D341Med (cell line): ENCODE measurements at regions not wholly inside any gene's neighbourhood (a gene's known extent, or its start where the extent isn't known, plus 50 kb on each side); places are given as distances from the start of the nearest gene placed in this dataset.
"Not testable (repeated sequence)": the region's sequence is repeated elsewhere in the genome, so short reads cannot be mapped to it uniquely, and the experiment has no call there.

Experiments used
- DNase-seq: peaks from one replicate; pipeline ENCODE4 v3.0.0; 2012; ENCODE audit warnings: low spot score

DNA sequence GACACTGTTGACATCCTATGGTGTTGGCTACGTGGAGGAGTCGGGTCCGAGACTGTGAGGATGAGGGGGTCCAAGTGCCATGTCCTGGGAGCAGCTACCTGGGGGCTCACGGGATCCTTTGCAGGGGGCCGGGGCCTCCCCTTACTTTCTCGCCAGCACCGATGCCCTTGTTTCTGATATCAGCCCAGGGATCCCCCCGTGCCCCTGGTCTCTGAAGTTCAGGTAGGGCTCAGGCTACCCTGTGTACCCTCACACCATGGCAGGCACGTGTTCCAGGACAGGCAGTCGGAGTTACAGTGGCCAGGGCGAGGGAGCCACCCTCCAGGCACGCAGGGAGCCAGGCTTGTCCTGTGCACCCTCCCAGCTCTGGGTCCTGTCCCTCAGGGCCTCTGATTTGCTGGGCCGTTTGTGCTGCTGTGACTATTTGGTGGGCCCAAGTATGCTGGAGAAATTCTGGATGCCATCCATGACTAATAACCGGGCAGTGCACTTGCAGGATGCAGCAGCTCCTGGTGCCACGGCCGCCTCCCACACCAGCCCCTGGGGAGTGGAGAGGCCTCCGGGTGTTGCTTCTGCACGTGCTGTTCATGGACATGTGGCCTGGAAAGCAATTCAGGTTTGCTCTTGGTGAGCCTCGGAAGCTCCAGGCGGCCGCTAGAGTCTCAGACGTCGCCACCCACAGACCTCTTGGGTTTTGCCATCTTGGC, 93.1 kb upstream of the SFSWAP start:
- DNase-seq = no peak

DNA sequence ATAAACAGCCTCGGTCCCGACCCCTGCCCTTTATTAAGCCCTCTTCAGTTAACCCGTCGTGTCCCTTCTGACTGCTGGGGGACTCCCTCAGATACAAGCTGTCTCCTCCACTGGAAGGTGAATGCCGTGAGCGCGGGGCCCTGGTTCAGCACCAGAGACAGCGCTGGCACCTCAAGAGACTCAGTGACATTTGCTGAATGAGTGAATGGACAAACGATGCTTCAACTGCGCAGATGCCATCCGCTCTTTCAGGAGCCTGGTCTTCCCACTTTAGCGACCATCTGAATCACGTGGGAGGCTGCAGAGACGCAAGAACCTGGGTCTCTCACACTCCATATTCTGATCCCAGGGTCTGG, 92.6 kb upstream of the SFSWAP start:
- no peak for DNase-seq

DNA sequence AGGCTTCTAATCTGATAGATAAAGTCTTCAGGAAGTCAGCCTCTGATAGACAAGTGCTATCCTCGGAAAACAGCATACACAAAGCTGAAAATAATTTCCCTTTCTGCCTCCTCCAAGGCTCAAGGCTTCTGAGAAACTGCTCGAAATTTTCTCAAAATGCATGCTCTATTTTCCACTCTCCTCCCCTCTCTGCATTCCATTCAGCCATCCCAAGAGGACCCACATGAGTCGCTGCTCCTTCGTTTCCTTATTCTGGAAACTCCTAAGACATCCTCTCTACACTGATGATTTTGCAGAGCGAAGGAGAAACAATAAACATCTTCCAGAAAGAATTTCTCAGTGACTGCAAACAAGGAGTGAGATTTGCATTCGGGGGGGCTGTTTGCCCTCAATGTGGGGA, 92.2 kb upstream of the SFSWAP start:
- no peak for DNase-seq

DNA sequence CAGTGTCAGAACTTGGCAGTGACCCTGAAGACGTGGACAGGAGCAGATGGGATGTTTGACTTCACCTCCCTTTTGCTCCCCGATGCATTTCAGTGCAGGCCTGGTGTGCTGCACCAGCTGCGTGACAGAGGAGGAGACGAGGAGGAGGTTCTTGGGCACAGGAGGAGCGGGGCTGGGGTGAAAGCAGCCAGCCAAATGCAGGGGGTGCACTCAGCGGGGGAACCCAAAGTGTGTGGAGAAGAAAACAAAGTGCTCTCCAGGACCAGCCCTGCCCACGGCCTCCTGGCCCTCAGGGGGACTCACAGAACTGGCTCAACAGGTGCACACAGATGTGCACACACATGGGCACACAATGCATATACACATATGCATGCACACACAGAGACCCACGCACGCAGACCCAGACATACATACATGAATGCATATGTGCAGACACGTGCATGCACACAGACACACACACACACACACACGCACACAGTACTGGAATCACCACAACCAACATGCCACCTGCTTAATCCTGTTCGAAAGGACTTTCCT, 91.7 kb upstream of the SFSWAP start:
- no peak for DNase-seq

DNA sequence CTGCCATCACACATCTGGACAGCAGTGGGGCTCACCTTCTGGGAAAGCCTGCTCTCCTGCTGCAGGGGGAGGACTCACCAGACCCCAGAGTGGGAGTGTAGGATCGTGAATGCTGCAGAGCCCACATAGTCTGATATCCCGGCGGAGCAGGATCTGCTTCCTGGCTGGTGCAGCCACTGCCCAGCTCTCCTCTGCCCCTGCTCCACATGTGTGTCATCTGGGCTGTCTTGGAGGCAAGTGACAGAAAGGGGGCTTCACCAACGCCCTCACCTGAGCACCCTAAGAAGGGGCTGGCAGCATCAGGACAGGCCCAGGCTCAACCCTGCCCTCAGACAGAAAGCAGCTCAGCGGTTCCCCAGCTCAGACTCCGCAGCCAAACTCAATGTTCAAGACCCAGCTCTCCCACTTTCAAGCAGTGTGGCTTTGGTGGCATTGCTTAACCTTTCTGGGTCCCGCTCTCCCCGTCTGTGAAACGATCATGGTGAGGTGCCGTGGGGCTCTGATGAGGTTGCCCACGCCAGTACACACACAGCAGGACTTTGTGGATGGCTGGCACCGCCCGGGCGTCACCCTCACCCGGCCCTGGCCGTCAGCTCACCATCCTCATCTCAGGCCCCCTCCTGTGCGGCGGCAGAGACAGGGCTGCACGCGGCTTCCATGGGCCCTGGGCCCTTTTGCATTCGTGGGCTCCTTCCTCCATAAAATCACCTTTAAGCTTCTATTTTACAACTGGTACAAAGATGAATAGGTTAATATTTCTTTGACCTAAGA, 91.0 kb upstream of the SFSWAP start:
- DNase-seq = no peak

DNA sequence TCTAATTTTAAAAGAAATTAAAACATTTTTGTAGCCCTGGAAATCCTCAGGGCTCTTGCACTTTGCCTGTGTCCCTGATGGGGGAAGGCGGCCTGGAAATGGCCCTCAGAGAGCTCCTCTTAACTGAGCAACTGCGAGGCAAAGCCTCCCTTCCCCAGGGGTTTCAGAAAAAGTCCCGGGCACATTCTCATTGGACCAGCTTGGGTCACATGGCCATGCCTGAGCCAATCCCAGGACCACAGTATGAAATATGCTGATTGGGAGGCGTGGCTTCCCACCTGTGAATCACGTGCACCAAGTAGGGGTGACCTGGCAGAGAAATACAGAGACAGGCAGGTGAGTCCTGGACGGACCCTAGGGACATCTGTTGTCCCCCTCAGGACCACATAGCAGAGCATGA, 90.4 kb upstream of the SFSWAP start:
- no peak for DNase-seq

DNA sequence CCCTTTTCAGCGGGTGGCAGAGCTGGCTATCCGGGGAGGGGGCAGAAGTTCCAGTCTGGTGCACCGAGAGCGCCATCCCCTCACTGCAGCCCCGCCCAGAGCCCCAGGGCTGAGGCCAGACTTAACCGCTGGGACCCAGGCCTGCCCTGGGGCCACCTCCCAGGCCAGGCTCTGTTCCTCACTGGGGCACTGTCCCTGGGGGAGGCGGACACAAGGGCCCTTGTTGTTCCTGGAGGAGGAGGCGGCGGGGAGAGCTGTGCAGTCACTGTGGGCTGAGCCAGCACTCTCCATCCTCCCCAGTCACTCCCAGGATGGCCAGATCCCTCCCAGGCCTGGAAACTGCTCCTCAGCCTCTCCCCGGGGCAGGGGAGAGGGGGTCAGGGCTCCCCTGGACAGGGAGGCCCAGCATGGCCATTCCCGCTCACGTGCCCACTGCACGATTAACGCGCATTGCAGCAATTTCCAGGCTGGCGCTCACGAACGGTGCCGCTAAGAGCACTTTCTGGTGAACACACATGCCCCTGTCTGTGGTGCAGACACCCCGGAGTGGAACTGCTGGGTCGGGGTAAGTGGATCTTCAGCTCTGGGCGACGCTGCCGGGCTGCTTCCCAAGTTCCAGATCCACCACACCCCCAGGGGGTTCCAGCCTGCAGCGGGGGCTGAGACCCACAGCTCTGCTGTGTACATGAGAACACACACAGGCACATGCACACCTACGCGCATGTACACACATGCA, 89.8 kb upstream of the SFSWAP start:
- DNase-seq = no peak

DNA sequence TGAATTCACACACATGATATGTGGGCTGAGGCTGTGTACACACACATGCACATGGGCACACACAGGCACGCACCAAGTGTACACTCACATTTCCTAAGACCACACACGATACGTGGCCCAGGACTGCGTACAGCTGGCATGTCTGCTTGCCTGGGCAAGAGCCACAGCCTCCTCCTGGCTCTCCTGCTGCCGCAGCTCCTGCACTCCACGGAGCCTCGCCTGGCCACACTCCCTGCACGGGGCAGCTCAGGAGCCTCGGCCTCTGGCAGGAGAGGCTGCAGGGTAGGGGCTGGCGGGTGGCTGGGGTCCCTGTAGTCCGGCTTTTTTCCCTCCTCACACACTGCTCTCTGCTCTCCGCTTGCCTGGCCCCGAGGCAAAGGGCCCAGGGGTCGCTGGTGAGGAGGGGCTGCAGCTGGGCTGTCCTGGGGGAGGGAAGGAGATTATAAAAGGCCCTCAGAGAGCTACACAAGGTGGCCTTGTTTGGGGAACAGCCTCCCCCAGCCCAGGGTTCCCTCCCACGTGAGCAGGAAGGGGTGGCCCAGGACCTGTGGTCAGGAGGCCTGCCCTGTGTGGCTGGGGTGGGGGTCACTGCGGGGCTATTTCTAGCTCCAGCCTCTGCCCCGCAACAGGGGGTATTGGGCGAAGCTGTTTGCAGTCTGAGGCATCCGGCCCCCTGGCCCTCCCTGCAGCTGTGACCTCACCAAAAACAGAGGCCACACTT, 89.0 kb upstream of the SFSWAP start:
- no peak for DNase-seq

DNA sequence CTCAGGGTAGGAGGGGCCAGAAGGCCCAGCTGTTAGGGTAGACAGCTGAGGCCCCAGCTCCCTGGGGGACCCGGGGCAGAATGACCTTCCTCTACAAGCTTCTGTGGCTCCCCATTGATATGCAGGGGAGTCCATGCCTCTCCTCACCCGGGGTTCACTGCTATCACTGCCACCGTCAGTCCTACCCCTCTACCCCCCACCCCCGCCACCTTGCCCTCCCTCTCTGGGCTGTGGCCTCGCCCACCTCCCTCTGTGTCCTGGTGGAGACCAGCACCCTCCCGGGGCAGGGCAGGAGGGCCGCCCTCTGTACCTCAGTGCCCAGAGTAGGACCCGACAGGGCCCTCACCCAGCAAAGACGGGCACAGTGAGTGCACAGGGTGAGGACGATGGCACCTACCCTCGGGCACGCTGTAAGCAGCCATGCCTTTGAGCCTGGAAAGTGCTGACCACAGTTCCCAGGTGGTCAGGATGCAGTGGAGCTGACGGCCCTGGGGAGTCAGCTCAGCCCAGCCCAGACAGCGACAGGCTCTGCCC, 88.4 kb upstream of the SFSWAP start:
- DNase-seq = no peak

DNA sequence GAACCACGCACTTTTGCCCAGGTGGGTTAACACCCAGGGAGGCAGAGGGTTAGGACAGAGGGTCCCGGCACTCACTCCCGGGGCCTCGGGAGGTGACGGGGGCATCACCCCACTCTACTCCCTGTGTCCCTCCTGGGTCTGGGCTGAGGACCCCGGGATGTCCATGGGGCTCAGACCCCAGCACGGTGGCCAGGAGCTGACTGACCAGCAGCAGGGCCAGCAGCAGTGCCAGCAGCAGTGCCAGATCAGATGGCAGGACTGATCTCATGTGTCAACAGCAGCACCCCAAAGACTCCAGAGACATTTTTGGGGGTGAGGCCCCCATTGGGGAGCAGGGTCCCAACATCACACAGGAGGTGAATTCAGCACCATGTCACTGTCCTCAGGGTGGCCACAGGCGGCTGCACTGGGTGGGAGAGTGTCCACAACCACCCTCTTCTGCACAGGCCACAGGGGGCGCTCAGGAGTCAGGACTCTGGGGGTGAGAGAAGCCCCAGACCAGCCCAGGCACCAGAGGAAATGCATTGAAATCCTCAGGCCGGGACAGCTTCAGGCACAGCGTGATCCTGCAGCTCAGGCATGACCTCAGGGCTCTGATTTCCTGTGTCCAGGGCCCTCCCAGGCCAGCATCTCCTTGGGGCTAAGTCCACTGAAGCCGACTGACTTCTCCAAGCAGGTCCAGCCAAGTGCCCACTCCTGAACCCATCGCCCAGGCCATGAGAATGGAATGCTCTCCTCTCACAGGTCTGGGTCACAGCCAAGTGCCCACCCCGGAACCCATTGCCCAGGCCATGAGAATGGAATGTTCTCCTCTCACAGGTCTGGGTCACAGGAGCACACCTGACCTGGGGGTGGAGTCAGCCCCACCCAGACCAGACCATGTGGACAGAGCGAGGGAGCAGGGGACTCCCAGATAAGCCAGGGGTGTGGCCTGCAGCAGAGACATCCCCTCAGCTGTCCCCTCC, 87.2 kb upstream of the SFSWAP start:
- peak; percentile 15 for DNase-seq

DNA sequence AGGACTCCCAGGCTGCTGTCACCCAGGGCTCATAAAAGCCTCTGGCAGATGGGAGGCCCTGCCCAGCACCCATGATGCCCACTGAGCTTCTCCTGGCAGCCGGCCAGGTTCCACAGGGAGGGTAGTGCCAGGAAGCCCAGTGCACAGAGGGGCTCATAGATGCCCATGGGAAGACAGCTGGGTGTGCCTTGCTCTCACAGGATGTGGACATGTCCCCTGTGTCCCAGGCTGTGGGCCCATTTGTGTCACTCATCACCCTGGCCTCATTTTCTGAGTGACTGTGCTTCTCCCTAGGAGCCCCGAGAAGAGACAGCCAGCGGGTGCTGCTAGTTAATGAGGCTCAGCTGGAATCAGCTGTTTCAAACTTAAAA, 86.5 kb upstream of the SFSWAP start:
- not testable (repeated sequence) for DNase-seq

DNA sequence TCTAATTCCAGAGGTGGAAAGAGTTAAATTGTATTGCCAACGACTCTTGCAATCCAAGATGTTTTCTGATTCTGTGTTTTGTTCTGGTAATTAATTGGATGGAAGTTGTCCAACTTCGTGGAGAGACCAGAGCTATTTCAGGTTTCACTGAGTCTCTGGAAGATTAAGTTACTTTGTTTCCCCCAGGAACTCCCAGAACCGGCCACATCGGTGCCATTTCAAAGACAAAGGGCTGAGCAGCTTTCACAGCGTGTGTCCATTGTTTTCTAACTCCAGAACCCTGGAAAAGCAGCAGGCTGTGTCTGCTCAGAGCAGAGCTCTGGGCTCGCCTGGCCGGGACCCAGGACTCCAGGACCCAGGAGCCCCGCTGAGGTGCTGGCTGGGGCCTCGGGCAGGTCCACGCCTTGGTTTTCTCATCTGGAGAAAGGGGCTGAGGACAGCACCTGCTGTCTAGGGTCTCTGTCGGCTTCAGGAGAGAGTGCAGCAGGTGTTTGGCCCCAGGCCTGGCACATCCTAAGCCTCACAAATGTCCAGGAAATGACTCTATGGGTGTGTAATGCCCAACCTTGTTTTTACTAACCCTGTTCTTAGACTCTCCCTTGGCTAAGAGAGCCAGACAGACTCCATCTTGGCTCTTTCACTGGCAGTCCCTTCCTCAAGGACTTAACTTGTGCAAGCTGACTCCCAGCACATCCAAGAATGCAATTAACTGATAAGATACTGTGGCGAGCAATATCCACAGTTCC, 86.0 kb upstream of the SFSWAP start:
- not testable (repeated sequence) for DNase-seq

DNA sequence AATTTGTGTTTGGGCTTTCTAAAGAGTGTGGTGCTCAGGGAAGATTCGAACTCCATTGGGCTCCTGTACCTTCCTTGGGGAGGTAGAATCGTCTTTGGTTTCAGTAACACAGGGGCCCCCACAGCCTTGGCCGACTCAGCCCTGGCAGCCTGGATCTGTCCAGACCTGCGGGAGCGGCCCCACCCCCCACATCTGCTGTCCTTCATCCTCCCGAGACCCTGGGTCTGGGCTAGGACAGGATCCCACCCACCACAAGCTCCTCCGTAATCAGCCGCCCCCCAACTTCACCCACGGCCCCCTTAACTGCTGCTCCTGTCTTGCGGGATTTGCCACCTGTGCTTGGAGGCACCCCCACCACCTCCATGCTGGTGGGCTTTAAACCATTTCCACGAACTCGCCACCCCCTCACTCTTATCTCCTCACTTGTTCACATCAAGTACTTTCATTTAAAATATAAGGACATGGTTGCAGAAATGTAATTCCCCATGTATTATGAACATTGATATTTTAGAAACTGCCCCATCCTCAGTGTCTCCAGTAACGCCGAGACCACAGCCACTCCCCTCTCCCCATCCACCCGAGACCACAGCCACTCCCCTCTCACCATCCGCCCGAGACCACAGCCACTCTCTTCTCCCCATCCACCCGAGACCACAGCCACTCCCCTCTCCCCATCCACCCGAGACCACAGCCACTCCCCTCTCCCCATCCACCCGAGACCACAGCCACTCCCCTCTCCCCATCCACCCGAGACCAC, 84.7 kb upstream of the SFSWAP start:
- DNase-seq = not testable (repeated sequence)

DNA sequence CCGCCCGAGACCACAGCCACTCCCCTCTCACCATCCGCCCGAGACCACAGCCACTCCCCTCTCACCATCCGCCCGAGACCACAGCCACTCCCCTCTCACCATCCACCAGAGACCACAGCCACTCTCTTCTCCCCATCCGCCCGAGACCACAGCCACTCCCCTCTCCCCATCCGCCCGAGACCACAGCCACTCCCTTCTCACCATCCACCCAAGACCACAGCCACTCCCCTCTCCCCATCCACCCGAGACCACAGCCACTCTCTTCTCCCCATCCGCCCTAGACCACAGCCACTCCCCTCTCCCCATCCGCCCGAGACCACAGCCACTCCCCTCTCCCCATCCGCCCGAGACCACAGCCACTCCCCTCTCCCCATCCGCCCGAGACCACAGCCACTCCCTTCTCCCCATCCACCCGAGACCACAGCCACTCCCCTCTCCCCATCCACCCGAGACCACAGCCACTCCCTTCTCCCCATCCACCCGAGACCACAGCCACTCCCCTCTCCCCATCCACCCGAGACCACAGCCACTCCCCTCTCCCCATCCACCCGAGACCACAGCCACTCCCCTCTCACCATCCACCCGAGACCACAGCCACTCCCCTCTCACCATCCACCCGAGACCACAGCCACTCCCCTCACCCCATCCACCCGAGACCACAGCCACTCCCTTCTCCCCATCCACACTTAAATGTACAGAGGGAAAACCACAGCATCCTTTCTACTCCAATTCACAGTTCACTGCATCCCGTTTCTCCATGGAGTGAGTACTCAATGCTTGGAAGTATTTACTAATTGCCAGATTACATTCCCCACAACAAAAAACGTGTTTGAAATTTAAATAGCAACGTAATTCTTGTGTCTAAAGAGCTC, 83.5 kb upstream of the SFSWAP start:
- not testable (repeated sequence) for DNase-seq

DNA sequence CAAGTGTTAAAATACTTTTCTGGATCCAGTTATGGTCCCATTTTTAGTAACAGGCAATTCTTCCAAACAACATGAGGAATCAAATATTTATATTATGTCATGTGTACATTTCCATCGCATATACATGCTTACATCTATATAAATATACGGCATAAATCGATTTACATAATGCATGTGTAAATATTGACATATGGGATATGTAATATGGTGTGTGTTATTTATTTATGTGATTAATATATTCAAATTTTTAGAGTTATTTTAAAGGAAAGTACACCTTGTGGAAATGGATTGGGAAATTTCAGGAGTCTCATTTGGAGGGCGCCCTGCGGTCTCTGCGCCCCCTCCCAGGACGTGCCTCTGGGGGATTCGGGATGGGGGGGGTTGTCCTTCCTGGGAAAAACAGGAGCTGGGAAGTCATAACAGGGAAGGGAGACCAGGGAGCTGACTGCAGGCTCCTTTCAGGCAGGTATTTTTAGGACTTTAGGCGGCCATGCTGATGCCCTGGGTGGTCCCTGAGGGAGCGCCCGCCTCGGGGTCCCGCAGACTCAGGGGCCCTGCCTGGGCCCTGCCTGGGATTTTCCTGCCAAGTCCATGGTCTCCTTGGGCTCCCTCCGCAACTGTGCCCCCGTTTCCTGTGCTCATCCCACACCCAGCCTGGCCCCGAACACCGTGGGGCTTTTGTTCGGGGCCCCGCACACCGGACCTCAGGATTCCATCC, 82.7 kb upstream of the SFSWAP start:
- DNase-seq = no peak

DNA sequence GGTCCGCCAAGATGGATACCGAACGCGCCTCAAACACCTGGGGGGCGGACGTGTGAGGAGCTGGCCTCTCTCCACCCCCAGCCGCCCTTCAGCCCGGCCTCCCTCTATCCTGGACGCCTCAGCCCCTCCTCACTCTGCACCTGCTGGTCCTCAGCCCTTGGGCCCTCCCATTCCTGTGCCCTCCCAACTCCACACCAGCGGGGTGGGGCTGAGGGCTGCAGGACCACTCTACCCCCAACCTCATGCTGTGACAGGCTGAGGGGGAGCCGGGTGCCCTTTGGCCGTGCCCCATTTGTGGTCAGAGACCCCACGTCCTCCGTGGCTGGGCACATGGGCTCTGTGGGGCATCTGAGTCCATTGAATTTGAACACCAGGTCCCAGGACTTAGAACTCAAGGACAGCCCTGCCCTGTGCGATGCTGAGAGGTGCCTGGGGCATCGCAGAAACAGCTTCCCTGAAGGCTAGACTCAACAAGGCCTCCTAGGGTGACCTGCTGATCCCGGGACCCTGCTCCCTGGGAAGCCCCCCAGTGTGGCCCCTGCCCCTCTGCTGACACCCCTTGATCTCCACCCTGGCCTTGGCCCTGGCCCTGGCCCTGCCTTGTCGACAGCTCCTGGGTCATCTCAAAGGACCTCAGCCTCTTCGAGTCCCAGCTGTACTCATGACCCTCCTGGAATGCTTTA, 82.0 kb upstream of the SFSWAP start:
- DNase-seq = no peak

DNA sequence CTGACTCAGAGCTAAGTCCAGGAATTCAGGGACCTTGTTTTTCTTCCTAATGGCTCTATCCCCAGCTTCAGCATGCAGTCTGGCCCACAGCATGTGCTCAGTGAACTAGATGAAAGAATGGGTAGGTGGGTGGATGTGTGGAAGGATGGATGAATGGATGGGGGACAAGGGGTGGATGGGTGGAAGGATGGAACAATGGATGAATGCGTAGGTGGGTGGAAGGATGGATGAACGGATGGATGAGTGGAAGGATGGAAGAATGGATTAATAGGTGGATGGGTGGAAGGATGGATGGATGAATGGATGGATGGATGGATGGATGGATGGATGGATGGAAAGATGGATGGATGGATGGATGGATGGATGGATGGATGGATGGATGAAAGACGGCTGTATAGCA, 79.7 kb upstream of the SFSWAP start:
- no peak for DNase-seq
